Loucy (cell line): ENCODE measurements at regions not wholly inside any gene's neighbourhood (a gene's known extent, or its start where the extent isn't known, plus 50 kb on each side); places are given as distances from the start of the nearest gene placed in this dataset.

ENCODE experiments used
- H2AFZ ChIP-seq: fragments of 200-600 bp; sonication (generic); 2 replicates; pipeline ENCODE4 v1.6.0; 2016; ENCODE audit warnings: antibody characterized with exemption, mild to moderate bottlenecking, low read length, moderate library complexity
- H3F3A ChIP-seq: fragments of 200-600 bp; 2 replicates; pipeline ENCODE4 v1.6.0; 2016; ENCODE audit warnings: antibody characterized with exemption, low read depth, mild to moderate bottlenecking
- H3K27me3 ChIP-seq: fragments of 200-600 bp; sonication (generic); 2 replicates; pipeline ENCODE4 v1.6.1; 2014; ENCODE audit warnings: low read length, mild to moderate bottlenecking; ENCODE audit not compliant: insufficient read depth, poor library complexity, severe bottlenecking
- H3K36me3 ChIP-seq: fragments of 200-600 bp; sonication (generic); 2 replicates; pipeline ENCODE4 v1.6.1; 2016; ENCODE audit warnings: low read length; ENCODE audit not compliant: insufficient read depth
- H3K4me1 ChIP-seq: fragments of 200-600 bp; sonication (generic); 2 replicates; pipeline ENCODE4 v1.5.1; 2014; ENCODE audit warnings: low read length, mild to moderate bottlenecking; ENCODE audit not compliant: insufficient read depth, poor library complexity, severe bottlenecking
- H3K4me2 ChIP-seq: fragments of 200-600 bp; sonication (generic); 2 replicates; pipeline ENCODE4 v1.6.0; 2014; ENCODE audit warnings: antibody characterized with exemption, low read length, low read depth, mild to moderate bottlenecking; ENCODE audit not compliant: poor library complexity, severe bottlenecking
- H3K4me3 ChIP-seq: fragments of 200-600 bp; sonication (generic); 2 replicates; pipeline ENCODE4 v1.5.1; 2014; ENCODE audit warnings: low read length, mild to moderate bottlenecking, mixed read lengths; ENCODE audit not compliant: poor library complexity, severe bottlenecking
- H3K79me2 ChIP-seq: fragments of 200-600 bp; sonication (generic); 2 replicates; pipeline ENCODE4 v1.6.1; 2014; ENCODE audit warnings: low read length; ENCODE audit not compliant: insufficient read depth
- H3K9ac ChIP-seq: fragments of 200-600 bp; sonication (generic); 2 replicates; pipeline ENCODE4 v1.6.0; 2014; ENCODE audit warnings: mild to moderate bottlenecking, low read depth, low read length, moderate library complexity; ENCODE audit not compliant: poor library complexity, severe bottlenecking
- H3K9me2 ChIP-seq: fragments of 200-600 bp; sonication (generic); replicated peaks from 2 replicates; pipeline ENCODE4 v1.6.1; 2016; ENCODE audit warnings: low read depth, low read length, mixed read lengths
- H3K9me3 ChIP-seq: fragments of 200-600 bp; sonication (generic); 2 replicates; pipeline ENCODE4 v1.6.1; 2014; ENCODE audit warnings: mild to moderate bottlenecking, antibody characterized with exemption, low read length, low read depth; ENCODE audit not compliant: insufficient read depth
- H4K20me1 ChIP-seq: fragments of 200-600 bp; sonication (generic); 2 replicates; pipeline ENCODE4 v1.6.0; 2014; ENCODE audit warnings: antibody characterized with exemption, low read length, mild to moderate bottlenecking; ENCODE audit not compliant: insufficient read depth, poor library complexity, severe bottlenecking
- CTCF ChIP-seq: fragments of 200-600 bp; sonication (generic); conservative IDR thresholded peaks from 2 replicates; pipeline ENCODE4 v1.5.1; 2014; ENCODE audit warnings: mild to moderate bottlenecking, antibody characterized with exemption, low read length
- EZH2phosphoT487 ChIP-seq: fragments of 200-600 bp; IDR thresholded peaks from 2 replicates; pipeline ENCODE4 v1.6.1; 2018; ENCODE audit warnings: antibody characterized with exemption, mild to moderate bottlenecking, moderate library complexity, borderline replicate concordance

GRCh38 chr3:153032891-153033290 is 129.1 kb upstream of the RAP2B start:
- H3K9ac ChIP-seq = no peak overlapping the region
- H3F3A ChIP-seq = no peaks in the 10 kb centered on the region
- no peaks in the 10 kb centered on the region for H3K9me2 ChIP-seq
- H3K9me3 ChIP-seq = no peaks in the 10 kb centered on the region
- H3K79me2 ChIP-seq = no peaks in the 10 kb centered on the region
- H3K27me3 ChIP-seq = no peaks in the 10 kb centered on the region
- H4K20me1 ChIP-seq = no peaks in the 10 kb centered on the region
- H3K4me1 ChIP-seq = no peaks in the 10 kb centered on the region
- no peak overlapping the region for H2AFZ ChIP-seq
- no peak for TF ChIP-seq EZH2phosphoT487
- no peak for TF ChIP-seq CTCF
- no peak overlapping the region for H3K4me2 ChIP-seq
- H3K4me3 ChIP-seq = no peak overlapping the region
- H3K36me3 ChIP-seq = no peaks in the 10 kb centered on the region

GRCh38 chr3:153036846-153037245 is 125.2 kb upstream of the RAP2B start:
- peaks cover 6% of the 10 kb centered on the region for H3K4me1 ChIP-seq
- H3K36me3 ChIP-seq = no peaks in the 10 kb centered on the region
- H4K20me1 ChIP-seq = no peaks in the 10 kb centered on the region
- no peaks in the 10 kb centered on the region for H3K9me2 ChIP-seq
- H3K27me3 ChIP-seq = no peaks in the 10 kb centered on the region
- H3K4me2 ChIP-seq = no peak overlapping the region
- no peak overlapping the region for H3K4me3 ChIP-seq
- 0 out of 2 replicates have a peak overlapping the region, but pooled peaks have one; percentile 21 for H2AFZ ChIP-seq
- no peak for TF ChIP-seq CTCF
- no peak for TF ChIP-seq EZH2phosphoT487
- no peak overlapping the region for H3K9ac ChIP-seq
- no peaks in the 10 kb centered on the region for H3K9me3 ChIP-seq
- no peaks in the 10 kb centered on the region for H3F3A ChIP-seq
- no peaks in the 10 kb centered on the region for H3K79me2 ChIP-seq

GRCh38 chr3:153038367-153038766 is 123.7 kb upstream of the RAP2B start:
- Histone ChIP-seq H3K36me3 (no peaks in the 10 kb centered on the region), H3K9me2 (no peaks in the 10 kb centered on the region), H3K4me2 (no peak overlapping the region), H3K9ac (no peak overlapping the region), H4K20me1 (no peaks in the 10 kb centered on the region), H3K27me3 (no peaks in the 10 kb centered on the region), H3F3A (no peaks in the 10 kb centered on the region), H3K4me3 (no peak overlapping the region), H3K4me1 (peaks cover 6% of the 10 kb centered on the region), H3K9me3 (no peaks in the 10 kb centered on the region), H3K79me2 (no peaks in the 10 kb centered on the region), H2AFZ (no peak overlapping the region)
- TF ChIP-seq EZH2phosphoT487 = no peak
- no peak for TF ChIP-seq CTCF
